Fibroblast of the aortic adventitia (primary cell): ENCODE measurements at regions not wholly inside any gene's neighbourhood (a gene's known extent, or its start where the extent isn't known, plus 50 kb on each side); places are given as distances from the start of the nearest gene placed in this dataset.
A peak's percentile ranks its signal among the peaks of the same experiment; 100 is the strongest.

ENCODE experiments used
- DNase-seq: peaks from one replicate; pipeline ENCODE4 v3.0.0-alpha.2; 2010; ENCODE audit warnings: low read depth
- H3K4me3 ChIP-seq: 2 replicates; pipeline ENCODE4 v1.5.1; 2011; ENCODE audit warnings: low read depth, mild to moderate bottlenecking, control low read depth, low read length, moderate library complexity
- TF ChIP-seq, protein P1 (sequence below): IDR thresholded peaks from 2 replicates; pipeline ENCODE4 v1.5.1; 2011; ENCODE audit warnings: mild to moderate bottlenecking, low read length, control low read depth, inconsistent platforms; ENCODE audit not compliant: insufficient read depth

DNA sequence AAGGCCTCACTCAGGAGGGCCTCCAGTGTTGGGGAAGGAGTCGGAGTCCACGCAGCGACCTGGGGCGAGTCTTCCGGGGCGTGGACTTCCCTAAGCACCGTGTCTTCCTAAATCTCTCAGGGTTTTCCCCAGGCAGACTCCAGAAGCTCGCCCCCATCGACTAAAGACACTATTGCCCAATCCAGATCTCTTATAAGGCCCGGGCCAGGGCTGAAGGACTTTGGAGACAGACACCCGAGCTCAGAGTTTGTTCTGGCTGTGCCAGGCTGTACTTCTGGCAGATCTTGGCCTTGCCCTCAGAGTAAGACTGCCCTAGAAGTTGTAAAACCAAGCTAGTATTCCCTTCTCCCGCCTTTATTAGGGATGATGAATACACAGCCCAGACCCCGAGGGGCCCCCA is 191.4 kb downstream of the BUD13 start:
- TF ChIP-seq, protein P1, sequence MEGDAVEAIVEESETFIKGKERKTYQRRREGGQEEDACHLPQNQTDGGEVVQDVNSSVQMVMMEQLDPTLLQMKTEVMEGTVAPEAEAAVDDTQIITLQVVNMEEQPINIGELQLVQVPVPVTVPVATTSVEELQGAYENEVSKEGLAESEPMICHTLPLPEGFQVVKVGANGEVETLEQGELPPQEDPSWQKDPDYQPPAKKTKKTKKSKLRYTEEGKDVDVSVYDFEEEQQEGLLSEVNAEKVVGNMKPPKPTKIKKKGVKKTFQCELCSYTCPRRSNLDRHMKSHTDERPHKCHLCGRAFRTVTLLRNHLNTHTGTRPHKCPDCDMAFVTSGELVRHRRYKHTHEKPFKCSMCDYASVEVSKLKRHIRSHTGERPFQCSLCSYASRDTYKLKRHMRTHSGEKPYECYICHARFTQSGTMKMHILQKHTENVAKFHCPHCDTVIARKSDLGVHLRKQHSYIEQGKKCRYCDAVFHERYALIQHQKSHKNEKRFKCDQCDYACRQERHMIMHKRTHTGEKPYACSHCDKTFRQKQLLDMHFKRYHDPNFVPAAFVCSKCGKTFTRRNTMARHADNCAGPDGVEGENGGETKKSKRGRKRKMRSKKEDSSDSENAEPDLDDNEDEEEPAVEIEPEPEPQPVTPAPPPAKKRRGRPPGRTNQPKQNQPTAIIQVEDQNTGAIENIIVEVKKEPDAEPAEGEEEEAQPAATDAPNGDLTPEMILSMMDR, result no peak
- no peak for DNase-seq

DNA sequence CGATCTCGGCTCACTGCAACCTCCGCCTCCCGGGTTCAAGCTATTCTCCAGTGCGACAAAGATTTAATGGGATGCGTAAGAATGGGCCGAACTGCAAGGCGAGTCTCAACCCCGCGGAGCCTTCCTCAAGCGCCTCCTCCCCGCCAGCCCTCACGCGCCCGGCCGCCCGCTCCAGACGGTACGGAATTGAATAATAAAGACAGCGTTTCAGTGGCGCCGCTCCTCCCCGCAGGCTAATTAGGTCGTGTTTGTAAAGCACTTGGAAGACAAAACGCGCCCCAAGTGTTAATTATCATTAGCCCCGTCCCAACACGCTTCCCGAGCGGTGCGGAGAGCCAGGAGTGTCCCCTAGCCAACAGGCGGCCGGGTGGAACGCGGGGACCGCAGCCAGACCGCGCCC is 192.0 kb downstream of the BUD13 start:
- no peak for DNase-seq
- TF ChIP-seq, protein P1, result no peak
- H3K4me3 ChIP-seq, result no peak overlapping the region

More for the DNA sequence above, 191.4 kb downstream of the BUD13 start:
- H3K4me3 ChIP-seq, result no peak overlapping the region

DNA sequence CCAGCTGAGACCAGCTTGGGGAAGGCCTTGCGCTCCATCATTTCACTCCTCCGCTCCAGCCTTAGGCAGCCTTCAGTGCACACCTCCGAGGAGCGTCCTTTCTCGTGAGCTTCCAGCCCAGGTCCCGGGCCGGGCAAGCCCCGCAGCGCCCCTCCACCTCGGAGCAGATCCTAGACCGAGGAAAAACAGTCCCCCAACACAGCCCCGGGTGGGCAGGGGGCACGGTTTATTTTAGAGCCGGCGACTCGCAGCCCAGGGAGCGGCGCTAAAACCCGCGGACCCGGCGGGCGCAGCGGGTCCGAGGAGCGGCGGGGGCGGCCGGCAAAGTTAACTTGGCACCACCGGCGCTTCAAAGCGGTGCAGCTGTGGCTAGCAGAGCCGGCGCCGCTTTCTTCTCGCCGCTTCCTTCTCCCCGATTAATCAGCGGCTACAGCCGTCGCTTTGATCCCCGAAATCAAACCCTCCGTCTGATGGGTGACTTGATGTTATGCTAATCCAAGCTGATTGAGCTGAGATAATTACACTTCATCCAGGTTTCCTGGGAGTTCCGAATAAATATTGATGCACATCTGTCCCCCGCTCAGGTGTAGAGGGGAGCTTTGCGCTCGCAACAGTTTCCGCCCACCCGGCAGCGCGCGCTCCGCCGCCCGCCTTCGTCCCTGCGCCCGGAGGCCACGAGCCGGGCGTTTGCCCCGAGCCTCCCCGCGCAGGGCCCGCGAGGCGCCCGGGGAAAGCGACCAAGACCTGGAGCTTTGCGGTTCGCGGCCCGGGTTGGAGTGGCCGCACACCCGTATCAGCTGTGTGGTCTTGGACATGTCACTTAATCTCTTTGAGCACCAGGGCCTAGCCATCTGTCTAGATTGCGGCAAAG is 192.7 kb downstream of the BUD13 start:
- TF ChIP-seq, protein P1, result no peak
- DNase-seq, result no peak
- no peak overlapping the region for H3K4me3 ChIP-seq

DNA sequence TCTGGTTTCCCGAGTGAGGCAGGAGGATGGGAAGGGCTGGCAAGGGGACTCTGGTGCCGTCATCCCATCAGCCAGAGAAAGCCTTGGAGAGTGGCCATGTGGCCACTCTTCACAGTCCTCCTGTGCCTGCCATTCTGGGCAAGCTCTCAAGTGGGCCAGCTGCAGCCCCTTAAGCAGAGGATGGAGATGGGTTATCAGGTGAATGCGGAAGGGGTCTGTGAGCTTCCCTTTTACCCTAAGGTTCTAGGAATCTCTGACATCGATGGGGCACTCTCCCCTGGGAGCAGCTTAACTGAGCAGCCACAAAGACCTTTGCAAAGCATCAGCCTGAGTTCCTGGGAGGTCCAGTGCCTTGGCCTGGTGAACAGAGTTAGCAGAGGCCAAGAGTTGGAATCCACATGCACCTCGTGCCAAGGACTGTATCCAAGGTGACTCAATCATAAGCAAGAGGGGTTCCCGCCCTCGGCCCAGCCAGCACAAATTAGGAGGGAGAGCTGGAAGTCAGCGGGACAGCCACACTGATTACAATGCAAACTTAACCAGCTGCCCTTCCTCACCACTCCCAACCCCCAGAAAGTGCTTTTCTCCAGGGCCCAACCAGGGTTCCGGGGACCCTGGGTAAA is 193.6 kb downstream of the BUD13 start:
- TF ChIP-seq, protein P1, result no peak
- DNase-seq, result peak; percentile 50
- no peak overlapping the region for H3K4me3 ChIP-seq

DNA sequence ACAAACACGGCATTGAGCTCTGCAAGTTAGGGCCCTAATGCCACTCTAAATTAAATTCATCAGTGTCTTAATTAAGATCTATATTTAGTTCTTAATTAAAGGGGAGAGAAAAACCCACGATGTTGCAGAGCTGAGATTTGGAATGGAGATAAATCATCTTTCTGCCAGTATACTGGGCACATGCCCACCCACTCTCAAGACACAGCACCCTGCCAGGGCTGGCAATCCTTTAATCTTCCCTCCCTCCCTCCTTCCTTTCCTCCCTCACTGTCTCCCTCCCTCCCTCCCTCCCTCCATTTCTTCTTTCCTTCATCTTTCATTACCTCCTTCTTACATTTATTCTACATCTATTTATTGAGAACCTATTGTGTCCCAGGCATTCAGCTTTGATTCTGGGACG is 194.8 kb downstream of the BUD13 start:
- DNase-seq, result no peak

DNA sequence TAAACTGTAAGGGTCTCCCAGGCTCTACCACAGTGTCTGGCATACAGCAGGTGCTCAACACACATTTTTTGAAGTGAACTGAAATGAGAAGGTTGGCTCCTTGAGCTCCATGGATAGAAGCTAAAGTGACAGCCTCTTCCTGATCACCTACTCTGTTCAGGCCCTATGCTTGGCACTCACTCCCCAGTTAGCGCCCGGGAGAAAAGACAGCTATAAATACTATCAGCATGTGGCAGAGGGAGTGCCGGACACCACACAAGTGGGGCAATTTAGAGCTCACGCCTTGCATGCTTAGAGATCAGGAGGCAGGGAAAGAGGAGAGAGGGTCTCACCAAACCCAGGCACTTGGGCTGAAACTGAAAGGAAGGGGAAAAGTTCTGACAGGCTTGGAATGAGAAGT is 195.5 kb downstream of the BUD13 start:
- no peak for DNase-seq
- H3K4me3 ChIP-seq, result no peak overlapping the region
- TF ChIP-seq, protein P1, result no peak

More for the DNA sequence above, 194.8 kb downstream of the BUD13 start:
- TF ChIP-seq, protein P1, result no peak
- no peak overlapping the region for H3K4me3 ChIP-seq
